A673 (cell line): ENCODE measurements at regions not wholly inside any gene's neighbourhood (a gene's known extent, or its start where the extent isn't known, plus 50 kb on each side); places are given as distances from the start of the nearest gene placed in this dataset.
A peak's percentile ranks its signal among the peaks of the same experiment; 100 is the strongest.

Source experiments
- BruUV-seq: library from RNA; stranded (reverse); fragments of 400-500 nt; replicated peaks from 2 replicates; lab custom pipeline; 2021; lab: Mats Ljungman, UMichigan
- CTCF ChIA-PET: fragments of 300-600 bp; sonication (Branson Sonifier 250); formaldehyde crosslinking; loops from one replicate; lab custom pipeline; 2022; ENCODE audit warnings: antibody characterized with exemption; lab: Charles Lee
- POLR2A ChIA-PET: fragments of 300-600 bp; sonication (Branson Sonifier 250); formaldehyde crosslinking; loops from one replicate; lab custom pipeline; 2022; ENCODE audit warnings: antibody characterized with exemption; ENCODE audit not compliant: low non-redundant PET; lab: Charles Lee
- DNase-seq: peaks from one replicate; pipeline ENCODE4 v3.0.0-alpha.2; 2015; ENCODE audit warnings: low spot score
- H3K27ac ChIP-seq: fragments of 200-600 bp; sonication (generic); 2 replicates; pipeline ENCODE4 v1.5.1; 2016; ENCODE audit warnings: mixed run types, low read depth, mild to moderate bottlenecking, mixed read lengths, antibody characterized with exemption, low read length; ENCODE audit not compliant: poor library complexity, severe bottlenecking
- H3K27me3 ChIP-seq: fragments of 200-600 bp; sonication (generic); replicated peaks from 2 replicates; pipeline ENCODE4 v1.6.1; 2017; ENCODE audit warnings: mixed run types, low read depth, mild to moderate bottlenecking, mixed read lengths, antibody characterized with exemption, low read length; ENCODE audit not compliant: insufficient read depth, poor library complexity
- H3K36me3 ChIP-seq: fragments of 200-600 bp; sonication (generic); 2 replicates; pipeline ENCODE4 v1.6.1; 2016; ENCODE audit warnings: mixed run types, mild to moderate bottlenecking, mixed read lengths, antibody characterized with exemption, low read length; ENCODE audit not compliant: insufficient read depth, poor library complexity, severe bottlenecking
- H3K4me1 ChIP-seq: fragments of 200-600 bp; sonication (generic); 2 replicates; pipeline ENCODE4 v1.6.1; 2017; ENCODE audit warnings: mixed run types, mild to moderate bottlenecking, mixed read lengths, antibody characterized with exemption, low read length; ENCODE audit not compliant: insufficient read depth, poor library complexity, severe bottlenecking
- H3K4me3 ChIP-seq: fragments of 200-600 bp; sonication (generic); 2 replicates; pipeline ENCODE4 v1.5.1; 2016; ENCODE audit warnings: low read depth, mixed run types, mild to moderate bottlenecking, mixed read lengths, low read length; ENCODE audit not compliant: poor library complexity, severe bottlenecking
- H3K9me3 ChIP-seq: fragments of 200-600 bp; sonication (generic); 2 replicates; pipeline ENCODE4 v1.6.1; 2016; ENCODE audit warnings: mixed run types, low read depth, mild to moderate bottlenecking, mixed read lengths, antibody characterized with exemption, low read length; ENCODE audit not compliant: poor library complexity, severe bottlenecking
- CTCF ChIP-seq: fragments of 300-800, 200-600 bp; sonication (generic); conservative IDR thresholded peaks from 2 replicates; pipeline ENCODE4 v1.5.1; 2017; ENCODE audit warnings: low read depth, mild to moderate bottlenecking, antibody characterized with exemption, low read length, moderate library complexity, mixed read lengths
- EZH2 ChIP-seq: fragments of 200-600 bp; sonication (generic); IDR thresholded peaks from 2 replicates; pipeline ENCODE4 v1.6.1; 2017; ENCODE audit warnings: borderline replicate concordance, low read depth, mild to moderate bottlenecking, mixed read lengths, antibody characterized with exemption, low read length; ENCODE audit not compliant: poor library complexity, severe bottlenecking
- intact Hi-C: fragments of 100-400 bp; cut with micrococcal nuclease; formaldehyde crosslinking; loops from one replicate; pipeline ENCODE4 v1.10.0; 2022; ENCODE audit not compliant: unreplicated experiment

GRCh38 chr20:6381887-6382286 is 259.1 kb upstream of the FERMT1 start:
- no TSS peak for BruUV-seq
- Histone ChIP-seq H3K4me3 (no peak overlapping the region), H3K27ac (no peak overlapping the region), H3K4me1 (no peaks in the 10 kb centered on the region), H3K9me3 (no peaks in the 10 kb centered on the region), H3K27me3 (no peaks in the 10 kb centered on the region), H3K36me3 (no peaks in the 10 kb centered on the region)
- intact Hi-C loops, result no loop called here
- POLR2A ChIA-PET, result no interaction called here
- CTCF ChIA-PET, result no interaction called here
- TF ChIP-seq EZH2, result no peak
- peak; percentile 61 for TF ChIP-seq CTCF
- peak; percentile 47 for DNase-seq

GRCh38 chr20:6362245-6362644 is 239.4 kb upstream of the FERMT1 start:
- intact Hi-C loops, result no loop called here
- POLR2A ChIA-PET, result no interaction called here
- no peaks in the 10 kb centered on the region for H3K9me3 ChIP-seq
- no peak overlapping the region for H3K27ac ChIP-seq
- H3K27me3 ChIP-seq, result no peaks in the 10 kb centered on the region
- H3K36me3 ChIP-seq, result no peaks in the 10 kb centered on the region
- CTCF ChIA-PET, result no interaction called here
- no peak for DNase-seq
- no peaks in the 10 kb centered on the region for H3K4me1 ChIP-seq
- no TSS peak for BruUV-seq
- TF ChIP-seq EZH2 (no peak), CTCF (no peak)
- H3K4me3 ChIP-seq, result no peak overlapping the region

GRCh38 chr20:6360766-6361165 is 237.9 kb upstream of the FERMT1 start:
- H3K4me3 ChIP-seq, result no peak overlapping the region
- peaks cover 3% of the 10 kb centered on the region for H3K27me3 ChIP-seq
- no peak for DNase-seq
- TF ChIP-seq CTCF (no peak), EZH2 (no peak)
- CTCF ChIA-PET, result no interaction called here
- H3K27ac ChIP-seq, result no peak overlapping the region
- POLR2A ChIA-PET, result no interaction called here
- no TSS peak for BruUV-seq
- intact Hi-C loops, result no loop called here
- no peaks in the 10 kb centered on the region for H3K36me3 ChIP-seq
- H3K4me1 ChIP-seq, result no peaks in the 10 kb centered on the region
- no peaks in the 10 kb centered on the region for H3K9me3 ChIP-seq
